T-helper 1 cell (primary cell): ENCODE measurements at regions not wholly inside any gene's neighbourhood (a gene's known extent, or its start where the extent isn't known, plus 50 kb on each side); places are given as distances from the start of the nearest gene placed in this dataset.
"Not testable (repeated sequence)": the region's sequence is repeated elsewhere in the genome, so short reads cannot be mapped to it uniquely, and the experiment has no call there.

Experiments used
- DNase-seq, 5 donors: peaks; one replicate each; pipeline ENCODE4 v3.0.0-alpha.2; 2012 to 2020

DNA sequence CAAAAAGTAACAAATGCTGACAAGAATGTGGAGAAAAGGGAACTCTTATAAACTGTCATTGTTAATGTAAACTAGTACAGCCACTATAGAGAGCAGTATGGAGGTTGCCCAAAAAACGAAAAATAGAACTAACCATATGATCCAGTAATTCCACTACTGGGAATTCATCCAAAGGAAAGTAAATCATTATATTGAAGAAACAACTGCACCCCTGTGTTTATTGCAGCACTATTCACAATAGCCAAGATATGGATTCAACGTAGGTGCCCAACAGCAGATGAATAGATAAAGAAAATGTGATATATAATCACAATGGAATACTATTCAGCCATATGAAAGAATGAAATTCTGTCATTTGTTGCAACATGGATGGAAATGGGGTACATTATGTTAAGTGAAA lies 188.0 kb upstream of the E2F7 start:
- no peak for DNase-seq

GRCh38 chr12:77251799-77252198 lies 186.4 kb upstream of the E2F7 start:
- DNase-seq = no peak

GRCh38 chr12:77249892-77250291 lies 184.5 kb upstream of the E2F7 start:
- DNase-seq = no peak

GRCh38 chr12:77248036-77248435 lies 182.7 kb upstream of the E2F7 start:
- no peak for DNase-seq

GRCh38 chr12:77247542-77247941 lies 182.2 kb upstream of the E2F7 start:
- DNase-seq = no peak

DNA sequence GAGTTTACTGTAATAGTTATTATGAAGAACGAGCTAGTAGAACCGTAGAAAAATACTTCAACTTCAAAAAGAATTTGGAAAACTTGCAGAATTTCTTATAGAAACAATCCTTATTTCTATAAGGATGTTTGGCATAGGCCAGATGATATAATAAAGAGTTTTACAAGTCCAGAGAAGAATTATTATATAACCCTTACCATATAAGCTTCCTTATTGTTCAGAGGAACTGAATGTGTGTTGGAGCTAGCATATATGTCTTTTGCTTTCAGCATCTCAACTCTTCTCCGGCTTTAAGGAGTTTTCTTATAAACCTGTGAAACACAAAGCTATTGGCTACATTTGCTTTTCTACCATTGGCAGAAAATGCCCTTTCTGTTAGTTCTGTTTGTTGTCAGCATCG lies 178.0 kb upstream of the E2F7 start:
- no peak for DNase-seq

DNA sequence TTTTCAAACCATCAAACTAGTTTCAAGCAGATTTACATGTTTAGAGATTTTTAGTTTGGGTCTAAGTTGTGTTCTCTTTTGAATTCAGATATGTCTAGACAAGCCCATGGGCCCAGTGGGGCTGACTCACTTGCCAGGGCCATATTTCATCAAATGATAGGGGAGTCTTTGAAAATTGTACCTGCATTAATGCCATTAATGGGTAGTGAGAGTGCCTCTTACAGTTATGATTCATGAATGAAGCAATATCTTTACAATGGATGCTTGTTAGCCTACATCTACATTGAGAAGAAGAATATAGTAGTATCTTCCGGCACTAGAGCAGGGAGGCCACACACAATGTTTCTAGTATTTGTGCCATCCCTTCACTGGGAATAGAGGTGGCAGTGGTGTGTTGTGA lies 174.2 kb upstream of the E2F7 start:
- no peak for DNase-seq

DNA sequence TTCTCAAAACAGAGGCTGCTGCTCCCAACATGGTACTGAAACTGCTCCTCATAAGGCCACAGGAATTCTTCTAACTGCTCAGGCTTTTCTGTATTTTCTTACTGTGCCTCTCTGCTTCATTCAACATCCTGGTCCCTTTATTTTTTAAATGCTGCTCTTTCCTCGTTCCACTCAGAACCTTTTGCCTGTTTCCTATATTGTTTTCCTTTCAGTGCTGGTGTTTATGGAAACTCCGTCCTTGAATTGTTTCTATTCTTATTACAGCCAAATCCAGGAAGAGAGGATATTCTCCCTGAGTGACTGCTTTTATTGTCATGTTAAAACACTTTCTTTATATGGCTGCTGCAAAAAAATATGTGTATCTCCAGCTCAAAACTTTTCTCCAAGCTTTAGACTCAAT lies 173.0 kb upstream of the E2F7 start:
- no peak for DNase-seq

DNA sequence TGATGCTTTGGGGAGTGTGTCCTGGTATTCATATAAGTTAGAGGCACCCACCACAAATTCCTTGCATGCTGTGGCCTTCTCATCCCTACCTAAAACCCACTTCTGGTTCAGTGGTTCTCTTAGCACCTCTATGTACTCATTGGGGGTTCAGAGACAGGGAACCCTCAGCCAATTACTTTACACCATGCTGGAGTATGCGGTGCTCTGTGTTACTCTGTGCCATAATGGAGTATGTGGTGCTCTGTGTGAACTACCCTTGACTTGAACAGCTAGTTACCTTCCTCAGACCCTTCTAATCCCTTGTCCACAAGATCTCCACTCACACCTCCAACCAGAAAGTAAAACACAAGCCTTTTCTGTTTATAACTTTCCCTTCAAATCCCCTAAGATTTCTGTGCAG lies 172.5 kb upstream of the E2F7 start:
- no peak for DNase-seq

GRCh38 chr12:77236066-77236465 lies 170.7 kb upstream of the E2F7 start:
- no peak for DNase-seq

DNA sequence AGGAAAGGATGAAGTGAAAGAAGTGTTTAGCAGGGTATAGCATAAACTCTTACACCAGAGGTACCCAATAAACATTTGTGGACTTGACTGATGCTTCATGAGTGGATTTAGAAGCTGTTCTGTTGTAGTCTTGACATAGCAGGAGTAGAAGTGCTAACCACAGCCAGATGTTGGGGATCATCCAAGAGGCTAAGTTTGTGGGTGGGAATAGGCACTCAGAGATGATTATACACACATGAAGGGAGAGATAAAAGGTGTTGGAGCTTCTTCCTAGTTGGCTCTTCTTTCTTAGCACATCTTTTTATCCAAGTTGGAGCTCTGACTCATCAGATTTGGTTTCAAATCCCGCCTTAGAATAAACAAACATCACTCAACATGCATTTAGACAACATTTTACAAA lies 166.7 kb upstream of the E2F7 start:
- no peak for DNase-seq

DNA sequence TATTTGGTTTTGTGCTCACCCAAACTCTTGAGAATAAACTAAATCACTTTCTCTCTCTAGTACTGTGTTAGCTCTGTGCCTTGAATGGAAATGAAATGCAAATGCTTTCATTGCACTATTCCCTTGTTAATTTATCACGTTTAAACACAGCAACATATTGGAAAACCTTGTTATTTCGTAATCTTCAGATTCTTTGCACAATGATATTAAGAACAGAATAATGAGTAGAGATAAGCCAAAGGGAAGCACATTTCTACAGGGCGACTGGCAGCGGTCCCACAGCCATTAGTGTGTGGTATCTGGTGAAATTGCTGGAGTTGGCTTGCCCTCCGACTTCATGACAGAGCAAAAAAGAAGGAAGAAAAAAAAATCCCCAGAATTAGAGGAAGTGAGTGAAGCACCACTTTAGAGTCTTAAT lies 166.1 kb upstream of the E2F7 start:
- no peak for DNase-seq

DNA sequence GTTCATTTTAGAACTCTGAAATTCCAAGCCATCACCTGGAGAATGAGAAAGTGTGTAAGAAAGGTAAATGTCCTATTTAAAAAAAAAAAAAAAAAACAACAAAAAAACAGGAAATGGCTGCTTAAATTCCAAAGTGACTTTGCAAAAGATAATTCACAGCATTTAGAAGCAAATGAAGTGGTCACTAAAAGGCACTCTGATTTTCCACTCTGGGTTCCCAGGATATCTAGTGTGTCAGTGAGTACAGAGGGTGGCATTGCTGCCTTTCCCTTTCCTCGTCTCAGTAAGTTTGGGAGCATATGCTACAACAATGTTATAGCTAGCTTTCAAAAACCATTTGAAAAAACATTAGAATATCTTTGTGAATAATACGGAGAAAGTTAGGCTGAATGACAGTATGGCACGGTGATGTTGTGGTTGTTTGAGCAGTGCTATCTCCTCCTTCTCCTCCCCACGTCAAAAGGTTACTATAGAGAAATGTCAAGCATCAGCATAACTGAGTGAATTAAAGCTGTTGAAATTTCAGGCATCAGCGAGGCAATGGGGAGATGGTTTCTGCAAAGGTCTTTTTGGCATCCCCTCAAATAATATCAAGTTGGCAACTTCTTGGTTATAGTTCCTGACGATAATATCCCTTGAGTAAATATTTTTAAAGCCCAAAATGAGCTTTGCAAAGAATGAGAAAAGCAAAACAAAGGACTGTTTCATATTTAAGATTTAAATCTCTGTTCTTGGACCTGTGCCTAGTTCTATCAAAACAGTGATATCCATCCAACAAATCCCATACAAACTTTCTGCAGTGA lies 164.5 kb upstream of the E2F7 start:
- no peak for DNase-seq

GRCh38 chr12:77228376-77228775 lies 163.0 kb upstream of the E2F7 start:
- no peak for DNase-seq

DNA sequence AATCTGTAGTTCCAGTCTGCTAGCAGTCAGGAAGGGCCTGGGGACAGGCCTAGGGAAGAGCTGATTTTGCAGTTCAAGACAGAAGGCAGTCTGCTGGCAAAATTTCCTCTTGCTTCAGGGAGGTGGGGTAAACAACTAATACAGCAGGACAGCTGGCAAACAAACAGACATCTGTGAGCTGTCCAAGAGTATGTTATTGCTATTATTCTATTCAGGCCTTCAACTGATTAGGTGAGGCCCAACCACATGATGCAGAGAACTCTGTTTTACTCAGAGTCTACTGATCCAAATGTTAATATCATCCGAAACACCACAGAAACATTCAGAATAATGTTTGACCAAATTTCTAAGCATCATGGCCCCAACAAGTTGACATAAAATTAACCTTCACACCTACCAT lies 161.0 kb upstream of the E2F7 start:
- no peak for DNase-seq

DNA sequence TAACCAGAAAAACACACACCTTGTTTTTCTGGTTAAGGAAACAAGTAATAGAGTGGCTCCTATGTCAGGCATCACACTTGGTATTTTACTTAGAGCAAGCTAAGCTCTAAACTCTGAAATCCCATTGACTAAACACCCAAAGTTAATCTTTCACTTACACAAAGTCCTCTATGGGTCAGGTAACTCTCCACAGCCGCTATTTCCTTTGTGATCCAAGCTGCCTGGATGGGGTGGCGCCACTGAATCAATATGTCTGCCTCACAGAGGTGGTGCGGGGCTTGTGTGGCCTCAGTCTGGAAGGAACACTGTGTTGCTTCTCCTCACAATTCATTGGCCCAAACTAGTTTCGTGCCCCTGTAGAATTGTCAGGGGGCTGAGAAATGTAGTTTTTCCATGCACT lies 160.0 kb upstream of the E2F7 start:
- no peak for DNase-seq

DNA sequence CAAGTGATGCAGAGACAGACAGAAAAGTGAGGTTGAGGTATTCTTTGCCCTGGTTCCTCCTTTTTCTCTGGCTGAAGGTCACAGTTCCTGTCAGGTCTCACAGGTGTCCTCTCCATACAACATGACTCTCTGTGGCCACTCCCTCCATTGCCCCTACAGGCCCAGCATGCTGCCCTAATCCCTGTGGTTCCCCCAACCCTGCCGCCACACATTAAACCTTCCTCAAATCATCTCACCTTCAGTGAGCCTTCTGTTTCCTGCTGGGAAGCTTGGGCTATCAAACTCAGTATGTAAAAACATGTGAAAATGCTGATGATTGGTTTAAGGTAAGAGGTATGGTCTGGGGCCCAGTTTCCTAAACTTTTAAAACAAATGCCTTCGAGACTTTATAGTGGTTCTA lies 159.0 kb upstream of the E2F7 start:
- DNase-seq = no peak

GRCh38 chr12:77222336-77222735 lies 157.0 kb upstream of the E2F7 start:
- DNase-seq = no peak

GRCh38 chr12:77220586-77220985 lies 155.2 kb upstream of the E2F7 start:
- DNase-seq = no peak

- DNase-seq = no peak
Observed at GRCh38 chr12:77218278-77218677, 152.9 kb upstream of the E2F7 start.

DNA sequence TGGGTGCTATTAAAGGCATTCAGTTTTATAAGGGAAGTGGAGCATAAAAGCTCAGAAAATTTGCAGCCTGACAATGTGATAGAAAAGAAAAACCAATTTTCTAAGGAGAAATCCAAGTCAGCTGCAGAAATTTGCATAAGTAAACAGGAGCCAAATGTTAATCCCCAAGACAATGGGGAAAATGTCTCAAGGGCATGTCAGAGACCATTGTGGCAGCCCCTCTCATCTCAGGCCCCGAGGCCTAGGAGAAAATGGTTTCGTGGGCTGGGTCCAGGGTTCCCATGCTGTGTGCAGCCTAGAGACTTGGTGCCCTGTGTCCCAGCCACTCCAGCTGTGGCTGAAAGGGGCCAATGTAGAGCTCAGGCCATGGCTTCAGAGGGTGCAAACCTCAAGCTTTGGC lies 150.8 kb upstream of the E2F7 start:
- not testable (repeated sequence) for DNase-seq

GRCh38 chr12:77214136-77214535 lies 148.8 kb upstream of the E2F7 start:
- DNase-seq = no peak

DNA sequence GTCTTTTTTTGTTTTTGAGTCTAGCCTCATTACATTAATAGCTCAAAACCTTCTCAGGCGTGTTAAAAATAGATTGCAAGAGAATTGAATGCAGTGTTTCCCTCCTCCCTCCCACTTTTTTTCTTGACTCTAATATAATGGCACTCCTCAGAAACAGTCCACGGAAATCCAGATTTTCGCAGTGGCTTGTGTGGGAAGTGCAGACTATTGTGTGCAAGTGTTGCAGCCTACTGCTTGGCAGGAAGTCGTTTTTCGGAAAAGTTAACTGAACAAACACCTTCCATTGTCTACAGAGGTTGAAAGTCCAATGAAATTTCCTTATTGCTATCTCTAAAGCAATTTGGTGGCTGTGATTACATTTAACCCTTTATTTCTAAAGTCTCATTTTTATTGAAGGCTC lies 147.9 kb upstream of the E2F7 start:
- no peak for DNase-seq

DNA sequence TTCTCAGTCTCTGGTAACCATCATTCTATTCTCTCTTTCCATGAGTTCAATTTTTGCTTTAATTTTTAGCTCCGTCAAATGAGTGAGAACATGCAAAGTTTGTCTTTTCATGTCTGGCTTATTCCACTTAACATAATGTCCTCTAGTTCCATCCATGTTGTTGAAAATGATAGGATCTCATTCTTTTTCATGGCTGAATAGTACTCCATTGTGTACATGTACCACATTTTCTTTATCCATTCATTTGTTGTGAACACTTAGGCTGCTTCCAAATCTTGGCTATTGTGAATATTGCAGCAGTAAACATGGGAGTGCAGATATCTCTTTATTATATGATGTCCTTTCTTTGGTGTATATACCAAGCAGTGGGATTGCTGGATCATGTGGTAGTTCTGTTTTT lies 145.4 kb upstream of the E2F7 start:
- no peak for DNase-seq

- DNase-seq = no peak
Observed at GRCh38 chr12:77204083-77204482, 138.7 kb upstream of the E2F7 start.
